Right lung (tissue), 2 donors: ENCODE measurements at regions not wholly inside any gene's neighbourhood (a gene's known extent, or its start where the extent isn't known, plus 50 kb on each side); places are given as distances from the start of the nearest gene placed in this dataset.

Experiments
- DNase-seq, 2 donors: peaks; one replicate each; pipeline ENCODE4 v3.0.0-alpha.2; 2013

GRCh38 chrX:23540532-23540931 lies 126.8 kb upstream of the PRDX4 start:
- DNase-seq: no peak

GRCh38 chrX:23548164-23548563 lies 119.1 kb upstream of the PRDX4 start:
- no peak for DNase-seq

DNA sequence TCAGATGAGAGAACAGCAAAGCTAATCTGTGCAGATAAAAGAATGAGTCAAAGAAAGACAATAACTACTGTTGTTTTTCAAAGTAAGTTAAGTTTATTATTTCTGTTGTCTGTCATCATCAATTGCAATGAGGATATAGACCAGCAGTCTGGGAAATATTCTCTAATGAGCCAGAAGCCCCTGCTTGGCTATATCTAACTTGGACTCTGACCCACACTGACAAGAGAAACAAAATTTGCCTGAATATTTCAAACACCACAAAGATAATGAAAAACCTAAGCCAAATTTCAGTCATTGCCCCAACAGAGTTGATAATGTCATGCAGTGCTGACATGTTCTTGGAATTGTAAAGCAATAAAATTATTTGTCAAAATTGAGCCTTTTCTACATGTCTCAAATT lies 115.0 kb upstream of the PRDX4 start:
- no peak for DNase-seq

DNA sequence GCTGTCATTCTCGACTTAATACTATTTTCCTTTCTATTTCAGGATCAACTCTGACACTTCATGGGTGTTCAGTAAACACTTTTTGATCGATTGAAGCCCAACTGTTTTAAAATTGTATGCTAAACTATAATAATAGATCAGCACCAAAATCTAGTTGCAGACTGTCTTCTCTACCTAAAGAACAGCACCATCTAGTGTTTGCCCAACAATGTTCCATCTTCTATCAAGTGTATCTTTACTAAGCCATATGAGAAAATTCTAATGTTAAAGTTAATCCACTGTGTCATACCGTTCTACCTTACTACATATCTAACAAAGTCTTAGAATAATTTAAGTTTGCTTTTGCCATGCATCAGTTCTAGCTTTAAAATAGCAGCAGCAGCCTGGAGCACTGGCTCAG lies 113.0 kb upstream of the PRDX4 start:
- peak; percentile 9 to 22 for DNase-seq

DNA sequence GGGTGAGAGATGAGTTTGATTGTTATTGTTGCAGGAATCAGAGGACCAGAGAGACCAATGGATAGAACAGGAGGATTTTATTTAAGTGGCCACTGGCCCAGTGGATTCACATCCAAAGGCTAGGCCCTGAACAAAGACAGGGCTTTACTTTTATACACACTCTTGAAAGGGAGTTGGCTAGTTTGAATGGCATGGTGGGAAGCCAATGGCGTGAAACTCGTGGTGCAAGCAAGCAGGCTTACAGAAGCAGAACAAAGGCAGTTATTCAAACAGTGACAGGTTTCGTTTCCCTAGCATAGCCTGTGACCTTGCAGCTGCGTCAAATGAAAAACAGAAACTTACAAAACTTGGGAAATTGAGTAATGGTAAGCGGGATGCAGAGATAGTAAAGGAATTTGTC lies 110.2 kb upstream of the PRDX4 start:
- DNase-seq: no peak

DNA sequence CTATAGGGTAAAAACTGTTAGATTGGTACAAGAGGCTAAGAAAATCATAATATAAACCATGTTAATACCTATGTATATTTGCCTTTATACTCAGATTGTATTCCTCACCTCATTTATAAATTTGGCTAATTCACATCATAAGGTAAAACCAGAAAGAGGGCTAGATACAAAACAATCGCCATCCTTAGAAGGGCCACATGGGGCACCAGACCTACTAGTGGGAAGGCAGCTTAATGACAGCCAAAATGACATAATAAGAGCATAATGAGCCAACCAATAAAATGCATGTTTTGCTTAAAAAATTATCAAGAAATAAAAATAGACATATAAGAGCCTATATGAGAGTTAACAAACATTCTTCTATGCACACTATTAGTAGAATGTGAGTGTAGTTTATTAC lies 107.3 kb upstream of the PRDX4 start:
- DNase-seq: no peak

GRCh38 chrX:23570674-23571343 lies 96.5 kb upstream of the PRDX4 start:
- DNase-seq: no peak

DNA sequence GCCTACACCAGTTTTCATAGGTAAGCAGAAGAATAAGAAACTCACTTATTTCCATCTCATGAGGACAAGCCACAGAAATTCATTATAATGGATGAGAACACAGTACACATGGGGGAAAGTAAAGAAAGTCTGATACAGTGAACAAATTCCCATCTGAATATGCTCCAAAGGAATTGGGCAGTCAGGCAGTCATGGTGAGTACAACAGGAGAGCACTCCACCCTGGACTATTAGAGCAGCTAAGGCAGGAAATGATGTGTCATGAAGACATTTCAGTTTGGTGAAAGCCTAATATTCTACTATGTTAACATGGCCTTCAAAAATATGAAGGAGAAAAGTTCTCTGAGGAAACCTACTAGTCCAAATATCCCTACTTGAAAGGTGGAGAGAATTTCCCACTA lies 92.0 kb upstream of the PRDX4 start:
- DNase-seq: no peak

- DNase-seq: no peak
These were observed 89.2 kb upstream of the PRDX4 start for GRCh38 chrX:23578079-23578478.

DNA sequence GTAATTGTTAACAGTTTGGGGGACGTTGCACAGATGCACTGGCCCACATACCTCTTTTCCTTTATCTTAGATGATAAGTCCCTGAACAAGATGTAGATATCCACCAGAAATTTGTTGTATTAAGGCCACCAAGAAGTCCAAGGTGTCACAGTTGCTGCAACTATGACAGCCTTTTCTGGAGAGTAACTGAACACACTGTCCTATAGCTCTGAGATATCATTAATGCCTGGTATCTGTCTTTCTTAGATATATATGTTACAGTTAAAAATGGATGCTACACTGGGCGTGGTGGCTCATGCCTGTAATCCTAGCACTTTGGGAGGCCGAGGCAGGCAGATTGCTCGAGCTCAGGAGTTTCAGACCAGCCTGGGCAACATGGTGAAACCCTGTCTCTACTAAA lies 77.8 kb upstream of the PRDX4 start:
- DNase-seq: no peak

DNA sequence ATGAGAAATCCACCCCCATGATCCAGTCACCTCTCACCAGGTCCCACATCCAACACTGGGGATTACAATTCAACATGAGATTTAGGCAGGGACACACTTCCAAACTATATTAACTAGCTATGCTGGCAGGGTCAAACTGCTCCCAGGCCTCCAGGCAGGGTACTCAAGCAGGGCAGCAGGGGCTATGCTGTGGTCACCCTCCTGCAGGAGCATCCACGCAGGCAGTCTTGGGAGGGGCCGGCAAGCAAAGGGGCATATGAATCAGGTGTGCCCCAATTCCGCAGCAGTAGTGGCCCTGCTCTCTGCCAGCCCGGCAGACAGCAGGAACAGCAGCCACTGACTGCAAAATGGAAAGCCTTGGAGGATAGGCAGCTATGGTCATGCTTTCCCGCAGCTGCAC lies 74.6 kb upstream of the PRDX4 start:
- DNase-seq: no peak

DNA sequence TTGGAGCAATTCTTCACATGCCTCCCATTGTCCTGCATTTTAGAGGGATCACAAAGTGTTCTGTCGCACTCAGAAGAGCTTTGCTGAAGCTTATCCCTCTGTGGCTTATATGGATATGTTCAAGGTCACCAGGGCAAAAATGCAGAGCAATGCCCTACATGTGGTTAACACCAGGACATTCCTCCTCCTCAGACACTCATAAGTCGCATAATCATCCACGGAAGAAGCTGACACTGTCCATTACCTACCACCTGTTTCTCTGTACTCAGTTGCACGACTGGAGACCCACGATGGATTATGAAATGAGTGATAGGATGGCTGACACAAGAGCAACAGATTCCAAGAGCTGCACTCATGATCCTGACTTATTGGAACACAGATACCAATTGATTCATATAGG lies 68.7 kb upstream of the PRDX4 start:
- no peak for DNase-seq

DNA sequence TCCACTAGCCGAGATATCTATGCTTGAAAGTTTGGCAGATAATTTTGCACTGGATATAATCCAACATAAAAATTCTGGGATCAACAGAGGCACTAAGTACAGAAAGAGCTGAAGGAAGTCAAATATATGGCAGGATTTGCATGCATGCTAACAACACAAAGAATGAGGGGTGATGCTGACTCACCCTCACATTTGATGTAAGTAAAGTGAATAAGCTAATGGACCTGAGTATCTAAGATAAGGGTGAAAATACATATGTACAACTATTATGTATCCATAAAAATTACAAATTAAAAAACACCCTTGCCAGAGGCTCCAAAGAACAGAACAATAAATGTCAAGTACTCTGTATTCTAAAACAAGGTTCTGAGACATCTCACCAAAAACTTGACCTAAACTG lies 63.8 kb upstream of the PRDX4 start:
- DNase-seq: no peak

- DNase-seq: no peak
These were observed 56.8 kb upstream of the PRDX4 start for GRCh38 chrX:23610495-23610894.

DNA sequence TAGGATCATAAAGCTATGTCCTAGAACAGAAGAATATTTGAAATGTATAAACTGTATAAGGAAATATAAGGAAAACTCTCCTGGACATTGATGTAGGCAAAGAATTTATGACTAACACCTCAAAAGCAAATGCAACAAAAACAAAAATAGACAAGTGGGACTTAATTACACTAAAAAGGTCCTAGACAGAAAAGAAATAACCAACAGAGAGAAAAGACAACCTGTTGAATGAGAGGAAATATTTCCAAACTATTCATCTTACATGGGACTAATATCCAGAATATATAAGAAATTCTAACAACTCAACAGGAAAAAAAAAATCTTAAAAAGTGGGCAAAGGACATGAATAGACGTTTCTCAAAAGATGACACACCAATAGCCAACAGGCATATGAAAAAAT lies 54.4 kb upstream of the PRDX4 start:
- no peak for DNase-seq

DNA sequence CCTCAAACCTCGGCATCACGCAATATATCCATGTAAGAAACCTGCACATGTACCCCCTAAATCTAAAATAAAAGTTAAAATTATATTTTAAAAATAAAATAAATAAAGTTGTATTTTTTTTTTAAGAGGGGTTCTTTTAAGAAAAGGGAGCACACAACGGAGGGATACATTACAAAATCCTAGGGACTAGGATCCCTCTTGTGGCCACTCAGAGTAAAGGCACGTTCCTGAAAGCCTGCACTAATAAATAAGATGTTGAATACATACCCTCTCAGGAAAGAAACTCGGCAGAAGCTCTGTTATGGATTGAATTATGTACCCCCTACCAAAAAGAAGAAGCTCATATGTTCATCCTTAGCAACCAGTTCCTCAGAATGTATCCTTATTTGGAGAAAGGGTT lies 50.9 kb upstream of the PRDX4 start:
- DNase-seq: peak; percentile 2 to 5
